Lower leg skin (tissue), 4 donors: ENCODE measurements at regions not wholly inside any gene's neighbourhood (a gene's known extent, or its start where the extent isn't known, plus 50 kb on each side); places are given as distances from the start of the nearest gene placed in this dataset.

ENCODE experiments used
- DNase-seq, 2 donors: peaks; one replicate each; pipeline ENCODE4 v3.0.0-alpha.2; 2019; ENCODE audit warnings: low spot score in 2 of 2
- H3K4me3 ChIP-seq: fragments of 200-600 bp; sonication (generic); 2 replicates; pipeline ENCODE4 v1.5.1; 2017; ENCODE audit warnings: mild to moderate bottlenecking, low read depth; ENCODE audit not compliant: poor library complexity, severe bottlenecking
- POLR2A ChIP-seq, 2 donors: fragments of 450-650 bp; IDR thresholded peaks; one replicate each; pipeline ENCODE4 v1.6.1; 2016 to 2017; ENCODE audit warnings: antibody characterized with exemption in 2 of 2, mild to moderate bottlenecking in 1 of 2, moderate library complexity in 1 of 2
- WGBS, 2 donors: methylation state at CpG; one replicate each; pipeline ENCODE4 v1.1.5; 2018; 5-methylcytosine and 5-hydroxymethylcytosine counted together
- intact Hi-C: fragments of 100-400 bp; cut with DNase I; formaldehyde crosslinking; loops from one replicate; pipeline ENCODE4 v1.15.0; 2023; ENCODE audit warnings: low total_unique reads
- TF ChIP-seq, protein P1 (sequence below), 3 donors: fragments of 450-650 bp; IDR thresholded peaks; one replicate each; pipeline ENCODE4 v1.5.1; 2016; ENCODE audit warnings: antibody characterized with exemption in 3 of 3, mild to moderate bottlenecking in 3 of 3, moderate library complexity in 2 of 3

GRCh38 chr5:38009749-38010358 is 170.0 kb upstream of the GDNF start:
- no peak overlapping the region for H3K4me3 ChIP-seq
- 89 to 96% methylated on average over 2 of the region's 2 CpGs for WGBS, 2 donors
- intact Hi-C loops = no loop called here
- TF ChIP-seq, protein P1, sequence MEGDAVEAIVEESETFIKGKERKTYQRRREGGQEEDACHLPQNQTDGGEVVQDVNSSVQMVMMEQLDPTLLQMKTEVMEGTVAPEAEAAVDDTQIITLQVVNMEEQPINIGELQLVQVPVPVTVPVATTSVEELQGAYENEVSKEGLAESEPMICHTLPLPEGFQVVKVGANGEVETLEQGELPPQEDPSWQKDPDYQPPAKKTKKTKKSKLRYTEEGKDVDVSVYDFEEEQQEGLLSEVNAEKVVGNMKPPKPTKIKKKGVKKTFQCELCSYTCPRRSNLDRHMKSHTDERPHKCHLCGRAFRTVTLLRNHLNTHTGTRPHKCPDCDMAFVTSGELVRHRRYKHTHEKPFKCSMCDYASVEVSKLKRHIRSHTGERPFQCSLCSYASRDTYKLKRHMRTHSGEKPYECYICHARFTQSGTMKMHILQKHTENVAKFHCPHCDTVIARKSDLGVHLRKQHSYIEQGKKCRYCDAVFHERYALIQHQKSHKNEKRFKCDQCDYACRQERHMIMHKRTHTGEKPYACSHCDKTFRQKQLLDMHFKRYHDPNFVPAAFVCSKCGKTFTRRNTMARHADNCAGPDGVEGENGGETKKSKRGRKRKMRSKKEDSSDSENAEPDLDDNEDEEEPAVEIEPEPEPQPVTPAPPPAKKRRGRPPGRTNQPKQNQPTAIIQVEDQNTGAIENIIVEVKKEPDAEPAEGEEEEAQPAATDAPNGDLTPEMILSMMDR (IDR thresholded peaks at IDR 0.05) = no peak
- TF ChIP-seq POLR2A (IDR thresholded peaks at IDR 0.05) = no peak
- no peak for DNase-seq

DNA sequence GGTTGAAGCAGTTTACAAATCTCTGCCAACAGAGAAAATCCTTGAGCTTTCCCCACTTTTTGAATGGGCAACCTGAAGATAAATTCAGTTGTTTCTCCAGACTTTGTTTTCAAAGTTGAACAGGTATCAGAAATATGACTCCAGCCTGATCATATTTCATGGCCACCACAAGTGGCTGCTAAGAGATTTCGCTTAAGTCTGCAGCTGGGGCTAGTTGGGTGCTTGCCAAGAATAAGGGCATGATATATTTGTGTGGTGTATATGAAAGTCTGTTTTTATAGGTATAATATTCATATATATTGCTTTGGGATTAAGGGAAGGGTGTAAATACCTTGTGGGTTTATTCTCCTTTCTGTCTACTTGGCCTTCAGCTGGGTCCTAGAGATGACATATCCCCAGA is 168.4 kb upstream of the GDNF start:
- WGBS, 2 donors = 84 to 89% methylated on average over 1 of the region's 1 CpG
- DNase-seq = no peak
- intact Hi-C loops = no loop called here
- H3K4me3 ChIP-seq = no peak overlapping the region
- TF ChIP-seq, protein P1 (IDR thresholded peaks at IDR 0.05) = no peak
- no peak for TF ChIP-seq POLR2A (IDR thresholded peaks at IDR 0.05)

DNA sequence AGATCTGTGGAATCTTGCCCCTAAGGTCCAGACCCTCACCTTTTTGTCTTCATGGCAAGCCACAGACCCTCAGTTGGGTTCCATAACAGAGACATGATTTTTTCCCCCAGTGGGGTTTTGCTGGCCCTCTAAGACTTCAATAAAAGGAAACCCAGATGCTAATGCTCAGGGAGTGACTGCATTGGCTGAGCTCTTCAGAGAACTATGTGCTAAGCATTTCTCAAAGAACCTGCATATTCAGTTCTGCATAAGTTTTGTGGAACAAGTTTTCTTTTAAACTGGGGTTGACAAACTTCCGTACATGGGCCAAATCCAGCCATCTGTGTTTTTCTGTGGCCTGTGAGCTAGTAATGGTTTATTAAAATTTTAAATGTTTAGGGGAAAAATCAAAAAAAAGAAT is 159.8 kb upstream of the GDNF start:
- intact Hi-C loops = no loop called here
- H3K4me3 ChIP-seq = no peak overlapping the region
- TF ChIP-seq POLR2A (IDR thresholded peaks at IDR 0.05) = no peak
- TF ChIP-seq, protein P1 (IDR thresholded peaks at IDR 0.05) = no peak
- no peak for DNase-seq
- 94 to 96% methylated on average over 1 of the region's 1 CpG for WGBS, 2 donors

DNA sequence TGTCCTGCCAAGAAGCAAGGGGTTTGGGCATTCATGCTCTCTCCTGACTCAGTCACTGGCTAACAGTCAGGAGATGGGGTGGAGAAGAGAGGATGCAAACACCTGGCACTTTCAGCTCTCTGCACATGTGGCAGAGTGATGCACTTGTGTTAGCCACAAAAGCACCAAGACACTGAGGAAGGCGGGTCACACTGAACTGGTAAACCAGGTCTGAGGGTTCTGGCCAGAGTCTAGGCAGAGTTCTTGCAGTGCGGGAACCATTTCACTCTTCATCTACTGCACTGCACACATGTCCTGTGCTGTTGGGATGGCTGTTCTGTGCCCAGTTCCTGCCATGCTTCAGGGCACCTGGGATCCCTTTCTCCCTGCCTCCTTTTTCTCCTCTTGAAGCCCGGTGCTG is 157.1 kb upstream of the GDNF start:
- 92 to 96% methylated on average over 3 of the region's 3 CpGs for WGBS, 2 donors
- intact Hi-C loops = no loop called here
- DNase-seq = no peak
- TF ChIP-seq, protein P1 (IDR thresholded peaks at IDR 0.05) = no peak
- no peak overlapping the region for H3K4me3 ChIP-seq

- intact Hi-C loops = no loop called here
- no peak for DNase-seq
- H3K4me3 ChIP-seq = no peak overlapping the region
- TF ChIP-seq POLR2A (IDR thresholded peaks at IDR 0.05) = no peak
- TF ChIP-seq, protein P1 (IDR thresholded peaks at IDR 0.05) = no peak
- 81 to 83% methylated on average over 1 of the region's 1 CpG for WGBS, 2 donors
These were observed 154.9 kb upstream of the GDNF start for GRCh38 chr5:37994729-37995128.
